Peyer's patch (tissue), 4 donors: ENCODE measurements at regions not wholly inside any gene's neighbourhood (a gene's known extent, or its start where the extent isn't known, plus 50 kb on each side); places are given as distances from the start of the nearest gene placed in this dataset.

Experiments used
- CTCF ChIP-seq, 6 experiments: fragments of 450-650 bp in 4 of 6; fragments of 200-600 bp in 2 of 6; sonication (generic) in 1 of 6; IDR thresholded peaks; one replicate each; pipeline ENCODE4 v1.5.1; 2017 to 2019; ENCODE audit warnings: antibody characterized with exemption in 6 of 6, mild to moderate bottlenecking in 3 of 6, moderate library complexity in 1 of 6
- POLR2A ChIP-seq, 2 donors: fragments of 450-650 bp; IDR thresholded peaks; one replicate each; pipeline ENCODE4 v1.5.1; 2017; ENCODE audit warnings: antibody characterized with exemption in 2 of 2, mild to moderate bottlenecking in 2 of 2, moderate library complexity in 2 of 2

GRCh38 chr7:131929632-131930031 lies 373.2 kb upstream of the PODXL start:
- TF ChIP-seq CTCF (IDR thresholded peaks at IDR 0.05) (no peak), POLR2A (IDR thresholded peaks at IDR 0.05) (no peak)
